SK-N-SH treated with all-trans-retinoic acid at 6 μM for 48 hours (cell line): ENCODE measurements at regions not wholly inside any gene's neighbourhood (a gene's known extent, or its start where the extent isn't known, plus 50 kb on each side); places are given as distances from the start of the nearest gene placed in this dataset.

Experiments used
- ATAC-seq: fragments of 200-7000 bp; cut with Tn5 transposase; 3 replicates; pipeline ENCODE4 v1.9.1; 2020; ENCODE audit warnings: mild to moderate bottlenecking, moderate library complexity
- ARNTL ChIP-seq: fragments of 450-650 bp; formaldehyde crosslinking; IDR thresholded peaks from 2 replicates; pipeline ENCODE4 v1.5.0; 2020; ENCODE audit warnings: low read depth, mild to moderate bottlenecking, moderate library complexity, borderline replicate concordance
- BACH2 ChIP-seq: fragments of 250-450 bp; sonication (Bioruptor Pico); IDR thresholded peaks from 2 replicates; pipeline ENCODE4 v1.9.0; 2021; ENCODE audit warnings: mild to moderate bottlenecking, borderline replicate concordance
- CREB5 ChIP-seq: fragments of 250-450 bp; sonication (Bioruptor Pico); IDR thresholded peaks from 2 replicates; pipeline ENCODE4 v1.5.1; 2020; ENCODE audit warnings: low read depth, mild to moderate bottlenecking, moderate library complexity
- CSRNP3 ChIP-seq: fragments of 250-450 bp; sonication (Bioruptor Pico); IDR thresholded peaks from 2 replicates; pipeline ENCODE4 v1.5.1; 2021; ENCODE audit warnings: mild to moderate bottlenecking, moderate library complexity
- GLIS3 ChIP-seq: fragments of 250-450 bp; sonication (Bioruptor Pico); IDR thresholded peaks from 2 replicates; pipeline ENCODE4 v1.5.0; 2020; ENCODE audit warnings: mild to moderate bottlenecking, moderate library complexity
- ISL1 ChIP-seq: fragments of 250-450 bp; sonication (Bioruptor Pico); IDR thresholded peaks from 2 replicates; pipeline ENCODE4 v2.1.2; 2022; ENCODE audit warnings: mild to moderate bottlenecking, moderate library complexity
- OSR1 ChIP-seq: fragments of 250-450 bp; sonication (Bioruptor Pico); IDR thresholded peaks from 2 replicates; pipeline ENCODE4 v1.8.0; 2022; ENCODE audit warnings: moderate library complexity, mild to moderate bottlenecking, inconsistent platforms
- PATZ1 ChIP-seq: fragments of 250-450 bp; sonication (Bioruptor Pico); IDR thresholded peaks from 2 replicates; pipeline ENCODE4 v1.8.0; 2020; ENCODE audit warnings: mild to moderate bottlenecking, moderate library complexity, borderline replicate concordance
- PPARA ChIP-seq: fragments of 250-450 bp; sonication (Bioruptor Pico); IDR thresholded peaks from 2 replicates; pipeline ENCODE4 v1.5.0; 2020; ENCODE audit warnings: mild to moderate bottlenecking, borderline replicate concordance
- RARB ChIP-seq: fragments of 250-450 bp; sonication (Bioruptor Pico); IDR thresholded peaks from 2 replicates; pipeline ENCODE4 v1.8.0; 2021; ENCODE audit warnings: mild to moderate bottlenecking, moderate library complexity
- SNAI2 ChIP-seq: fragments of 250-450 bp; sonication (Bioruptor Pico); IDR thresholded peaks from 2 replicates; pipeline ENCODE4 v1.5.0; 2020; ENCODE audit warnings: mild to moderate bottlenecking, moderate library complexity
- TCF4 ChIP-seq: fragments of 250-450 bp; sonication (Bioruptor Pico); IDR thresholded peaks from 2 replicates; pipeline ENCODE4 v1.8.0; 2021; ENCODE audit warnings: mild to moderate bottlenecking, moderate library complexity, borderline replicate concordance
- TOX ChIP-seq: fragments of 250-450 bp; sonication (Bioruptor Pico); IDR thresholded peaks from 2 replicates; pipeline ENCODE4 v1.8.0; 2021; ENCODE audit warnings: mild to moderate bottlenecking, moderate library complexity, borderline replicate concordance
- ZC3H10 ChIP-seq: fragments of 250-450 bp; sonication (Bioruptor Pico); IDR thresholded peaks from 2 replicates; pipeline ENCODE4 v1.5.1; 2021; ENCODE audit warnings: mild to moderate bottlenecking, moderate library complexity
- ZFP3 ChIP-seq: fragments of 250-450 bp; sonication (Bioruptor Pico); IDR thresholded peaks from 2 replicates; pipeline ENCODE4 v1.5.0; 2020; ENCODE audit warnings: mild to moderate bottlenecking, moderate library complexity
- ZFP30 ChIP-seq: fragments of 450-650 bp; formaldehyde crosslinking; IDR thresholded peaks from 2 replicates; pipeline ENCODE4 v1.5.0; 2022; ENCODE audit warnings: mild to moderate bottlenecking, moderate library complexity
- ZNF565 ChIP-seq: fragments of 450-650 bp; formaldehyde crosslinking; conservative IDR thresholded peaks from 2 replicates; pipeline ENCODE4 v1.5.0; 2020; ENCODE audit warnings: low read depth, mild to moderate bottlenecking, moderate library complexity
- ZNF70 ChIP-seq: fragments of 450-650 bp; formaldehyde crosslinking; IDR thresholded peaks from 2 replicates; pipeline ENCODE4 v1.5.0; 2020; ENCODE audit warnings: mild to moderate bottlenecking, moderate library complexity
- TF ChIP-seq, protein P1 (sequence below): fragments of 250-450 bp; sonication (Bioruptor Pico); IDR thresholded peaks from 2 replicates; pipeline ENCODE4 v1.5.0; 2020; ENCODE audit warnings: mild to moderate bottlenecking, moderate library complexity
- TF ChIP-seq, protein P2 (sequence below): fragments of 250-450 bp; sonication (Bioruptor Pico); IDR thresholded peaks from 2 replicates; pipeline ENCODE4 v1.8.0; 2021; ENCODE audit warnings: low read depth, mild to moderate bottlenecking, moderate library complexity, borderline replicate concordance

DNA sequence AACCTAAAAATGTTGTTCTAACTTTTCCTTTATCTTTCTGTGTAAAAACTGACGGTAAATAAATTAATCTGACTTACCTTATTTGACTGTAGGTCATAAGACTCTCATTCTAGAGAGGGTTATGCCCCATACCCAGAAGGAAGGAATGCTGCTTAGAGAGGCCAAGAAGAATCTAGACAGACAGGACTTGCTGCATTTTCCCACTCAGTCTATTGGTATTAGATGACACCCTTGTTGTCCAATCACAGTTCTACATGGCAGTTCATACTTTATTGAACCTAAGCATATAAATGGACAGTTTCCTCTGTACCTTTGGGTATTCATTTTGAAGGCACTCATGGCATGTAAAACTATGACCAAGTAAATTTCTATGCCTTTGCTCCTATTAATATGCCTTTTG lies 359.6 kb upstream of the ID4 start (continued):
- TF ChIP-seq PATZ1 (CRISPR knock-in tag) (no peak), CREB5 (CRISPR knock-in tag) (no peak), TOX (no peak), OSR1 (CRISPR knock-in tag) (no peak), BACH2 (CRISPR knock-in tag) (no peak)

DNA sequence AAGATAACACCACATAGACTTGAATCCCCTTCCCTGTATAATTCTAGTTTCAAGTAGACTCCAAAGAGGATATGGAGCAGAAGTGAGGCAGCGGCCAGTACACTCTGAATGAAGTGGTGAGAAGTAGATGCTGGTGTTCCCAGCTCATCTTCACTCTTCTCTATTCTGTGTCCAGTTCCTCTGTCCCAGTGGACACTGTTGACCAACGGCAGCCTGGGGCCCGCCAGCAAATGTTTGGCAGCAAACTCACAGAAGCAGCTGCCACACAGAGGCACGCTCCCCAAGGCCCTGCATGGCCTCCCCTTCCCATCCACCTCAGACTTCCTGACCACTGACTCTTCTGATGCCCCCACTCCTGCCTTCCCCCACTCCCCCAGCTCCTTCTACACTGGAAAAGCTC lies 358.9 kb upstream of the ID4 start:
- TF ChIP-seq ZFP30 (CRISPR knock-in tag) (no peak), GLIS3 (CRISPR knock-in tag) (no peak), ZNF565 (CRISPR knock-in tag) (no peak)
- ATAC-seq = no peak

GRCh38 chr6:19478992-19479391 lies 358.2 kb upstream of the ID4 start:
- TF ChIP-seq, protein P1, sequence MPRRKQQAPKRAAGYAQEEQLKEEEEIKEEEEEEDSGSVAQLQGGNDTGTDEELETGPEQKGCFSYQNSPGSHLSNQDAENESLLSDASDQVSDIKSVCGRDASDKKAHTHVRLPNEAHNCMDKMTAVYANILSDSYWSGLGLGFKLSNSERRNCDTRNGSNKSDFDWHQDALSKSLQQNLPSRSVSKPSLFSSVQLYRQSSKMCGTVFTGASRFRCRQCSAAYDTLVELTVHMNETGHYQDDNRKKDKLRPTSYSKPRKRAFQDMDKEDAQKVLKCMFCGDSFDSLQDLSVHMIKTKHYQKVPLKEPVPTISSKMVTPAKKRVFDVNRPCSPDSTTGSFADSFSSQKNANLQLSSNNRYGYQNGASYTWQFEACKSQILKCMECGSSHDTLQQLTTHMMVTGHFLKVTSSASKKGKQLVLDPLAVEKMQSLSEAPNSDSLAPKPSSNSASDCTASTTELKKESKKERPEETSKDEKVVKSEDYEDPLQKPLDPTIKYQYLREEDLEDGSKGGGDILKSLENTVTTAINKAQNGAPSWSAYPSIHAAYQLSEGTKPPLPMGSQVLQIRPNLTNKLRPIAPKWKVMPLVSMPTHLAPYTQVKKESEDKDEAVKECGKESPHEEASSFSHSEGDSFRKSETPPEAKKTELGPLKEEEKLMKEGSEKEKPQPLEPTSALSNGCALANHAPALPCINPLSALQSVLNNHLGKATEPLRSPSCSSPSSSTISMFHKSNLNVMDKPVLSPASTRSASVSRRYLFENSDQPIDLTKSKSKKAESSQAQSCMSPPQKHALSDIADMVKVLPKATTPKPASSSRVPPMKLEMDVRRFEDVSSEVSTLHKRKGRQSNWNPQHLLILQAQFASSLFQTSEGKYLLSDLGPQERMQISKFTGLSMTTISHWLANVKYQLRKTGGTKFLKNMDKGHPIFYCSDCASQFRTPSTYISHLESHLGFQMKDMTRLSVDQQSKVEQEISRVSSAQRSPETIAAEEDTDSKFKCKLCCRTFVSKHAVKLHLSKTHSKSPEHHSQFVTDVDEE (CRISPR knock-in tag) = no peak
- TF ChIP-seq ISL1 (CRISPR knock-in tag) (no peak), GLIS3 (CRISPR knock-in tag) (no peak), ZNF70 (CRISPR knock-in tag) (no peak), TCF4 (CRISPR knock-in tag) (no peak), PATZ1 (CRISPR knock-in tag) (no peak), RARB (no peak), CREB5 (CRISPR knock-in tag) (no peak), BACH2 (CRISPR knock-in tag) (no peak), ARNTL (CRISPR knock-in tag) (no peak)
- ATAC-seq = no peak

GRCh38 chr6:19479551-19479950 lies 357.6 kb upstream of the ID4 start:
- no peak for ATAC-seq
- no peak for TF ChIP-seq GLIS3 (CRISPR knock-in tag)
- no peak for TF ChIP-seq CSRNP3 (CRISPR knock-in tag)
- TF ChIP-seq RARB = no peak
- TF ChIP-seq, protein P2, sequence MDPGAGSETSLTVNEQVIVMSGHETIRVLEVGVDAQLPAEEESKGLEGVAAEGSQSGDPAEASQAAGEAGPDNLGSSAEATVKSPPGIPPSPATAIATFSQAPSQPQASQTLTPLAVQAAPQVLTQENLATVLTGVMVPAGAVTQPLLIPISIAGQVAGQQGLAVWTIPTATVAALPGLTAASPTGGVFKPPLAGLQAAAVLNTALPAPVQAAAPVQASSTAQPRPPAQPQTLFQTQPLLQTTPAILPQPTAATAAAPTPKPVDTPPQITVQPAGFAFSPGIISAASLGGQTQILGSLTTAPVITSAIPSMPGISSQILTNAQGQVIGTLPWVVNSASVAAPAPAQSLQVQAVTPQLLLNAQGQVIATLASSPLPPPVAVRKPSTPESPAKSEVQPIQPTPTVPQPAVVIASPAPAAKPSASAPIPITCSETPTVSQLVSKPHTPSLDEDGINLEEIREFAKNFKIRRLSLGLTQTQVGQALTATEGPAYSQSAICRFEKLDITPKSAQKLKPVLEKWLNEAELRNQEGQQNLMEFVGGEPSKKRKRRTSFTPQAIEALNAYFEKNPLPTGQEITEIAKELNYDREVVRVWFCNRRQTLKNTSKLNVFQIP (CRISPR knock-in tag) = no peak
- no peak for TF ChIP-seq SNAI2 (CRISPR knock-in tag)
- TF ChIP-seq ARNTL (CRISPR knock-in tag) = no peak
- no peak for TF ChIP-seq PPARA (CRISPR knock-in tag)
- no peak for TF ChIP-seq ZNF565 (CRISPR knock-in tag)
- TF ChIP-seq BACH2 (CRISPR knock-in tag) = no peak
- no peak for TF ChIP-seq ZNF70 (CRISPR knock-in tag)
- no peak for TF ChIP-seq TCF4 (CRISPR knock-in tag)
- TF ChIP-seq CREB5 (CRISPR knock-in tag) = no peak
- TF ChIP-seq TOX = no peak
- no peak for TF ChIP-seq OSR1 (CRISPR knock-in tag)
- no peak for TF ChIP-seq ZFP3
- no peak for TF ChIP-seq ISL1 (CRISPR knock-in tag)
- TF ChIP-seq ZC3H10 (CRISPR knock-in tag) = no peak
